H1 (cell line): ENCODE measurements at regions not wholly inside any gene's neighbourhood (a gene's known extent, or its start where the extent isn't known, plus 50 kb on each side); places are given as distances from the start of the nearest gene placed in this dataset.

Source experiments
- SUZ12 ChIP-seq: fragments of 200-600 bp; sonication (generic); IDR thresholded peaks from 2 replicates; pipeline ENCODE4 v1.6.1; 2012; ENCODE audit warnings: mild to moderate bottlenecking, inconsistent platforms, low read length, moderate library complexity, mixed read lengths

DNA sequence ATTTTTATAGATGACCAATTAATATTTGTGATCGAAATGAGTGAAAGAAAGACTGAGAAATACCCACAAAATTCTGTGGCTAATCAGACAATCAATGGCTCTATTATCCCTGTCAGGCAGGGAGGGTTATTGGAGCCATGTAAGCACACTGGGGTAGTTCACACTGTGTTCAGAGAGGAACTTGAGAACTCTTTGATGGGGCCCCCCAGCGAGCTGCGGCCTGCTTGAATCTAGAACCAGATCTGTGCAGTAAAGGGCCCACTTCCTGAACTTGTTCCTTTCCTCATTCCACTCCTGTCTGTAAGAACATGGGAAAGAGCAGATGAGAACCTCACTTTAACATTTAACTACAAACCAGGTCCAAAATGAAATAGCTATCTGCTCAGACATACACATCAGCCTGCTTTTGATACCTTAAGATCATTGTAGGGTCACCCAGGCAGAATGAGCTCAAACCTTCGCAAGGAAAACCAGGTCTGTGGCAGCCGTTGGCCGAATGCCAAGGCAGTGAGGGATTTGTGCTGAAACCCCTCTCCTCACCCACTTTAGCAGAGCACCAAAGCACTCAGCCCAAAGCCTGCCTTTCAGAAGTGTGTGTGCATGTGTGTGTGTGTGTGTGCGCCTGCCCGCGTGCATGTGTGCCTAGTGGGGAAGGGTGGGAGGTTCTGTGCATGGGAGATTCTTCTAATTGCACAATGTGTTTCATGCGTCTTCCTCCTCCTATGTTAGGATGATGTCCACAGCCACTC, 365.6 kb upstream of the MGMT start (continued):
- no peak for TF ChIP-seq SUZ12
- TF ChIP-seq, all 59 proteins: peak for 0
